ENCODE measurements at regions not wholly inside any gene's neighbourhood (a gene's known extent, or its start where the extent isn't known, plus 50 kb on each side); places are given as distances from the start of the nearest gene placed in this dataset.

DNA sequence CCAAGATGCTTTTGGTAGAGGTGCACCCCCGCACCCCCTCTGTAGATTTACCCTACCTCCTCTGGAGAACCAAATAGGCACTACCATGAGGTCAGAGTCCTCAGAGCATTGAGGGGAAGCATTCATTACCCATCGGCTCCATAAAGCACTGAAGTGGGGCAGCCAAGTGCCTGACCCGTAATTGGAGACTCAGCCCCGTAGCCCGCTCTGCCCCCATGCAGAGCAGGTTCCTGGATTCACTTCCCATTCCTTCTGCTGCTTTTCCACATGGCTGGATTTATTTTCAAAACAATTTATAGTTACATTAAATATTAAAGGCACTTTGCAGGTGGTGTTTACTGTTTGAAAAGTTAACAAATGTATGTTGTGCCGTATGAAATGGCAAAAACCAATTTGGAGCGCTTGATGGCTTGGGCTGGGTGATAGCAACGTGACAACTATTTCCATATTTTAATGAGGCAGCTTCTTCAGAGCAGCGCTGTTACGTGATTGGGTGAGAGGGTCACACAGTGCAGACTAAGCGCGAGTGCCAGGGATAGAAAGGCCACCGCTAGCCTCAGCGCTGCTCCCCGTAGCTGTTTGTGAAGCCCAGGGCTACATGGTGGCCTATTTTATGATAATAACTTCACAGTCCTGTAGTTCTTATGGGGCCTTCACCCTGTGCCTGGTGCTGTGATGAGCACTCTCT is 373.8 kb upstream of the PROK2 start:
- no peak for DNase-seq (ENCODE audit: low read depth in 2 of 2)

GRCh38 chr3:72157748-72158638 is 373.0 kb upstream of the PROK2 start:
- DNase-seq (ENCODE audit: low read depth in 2 of 2): no peak

DNA sequence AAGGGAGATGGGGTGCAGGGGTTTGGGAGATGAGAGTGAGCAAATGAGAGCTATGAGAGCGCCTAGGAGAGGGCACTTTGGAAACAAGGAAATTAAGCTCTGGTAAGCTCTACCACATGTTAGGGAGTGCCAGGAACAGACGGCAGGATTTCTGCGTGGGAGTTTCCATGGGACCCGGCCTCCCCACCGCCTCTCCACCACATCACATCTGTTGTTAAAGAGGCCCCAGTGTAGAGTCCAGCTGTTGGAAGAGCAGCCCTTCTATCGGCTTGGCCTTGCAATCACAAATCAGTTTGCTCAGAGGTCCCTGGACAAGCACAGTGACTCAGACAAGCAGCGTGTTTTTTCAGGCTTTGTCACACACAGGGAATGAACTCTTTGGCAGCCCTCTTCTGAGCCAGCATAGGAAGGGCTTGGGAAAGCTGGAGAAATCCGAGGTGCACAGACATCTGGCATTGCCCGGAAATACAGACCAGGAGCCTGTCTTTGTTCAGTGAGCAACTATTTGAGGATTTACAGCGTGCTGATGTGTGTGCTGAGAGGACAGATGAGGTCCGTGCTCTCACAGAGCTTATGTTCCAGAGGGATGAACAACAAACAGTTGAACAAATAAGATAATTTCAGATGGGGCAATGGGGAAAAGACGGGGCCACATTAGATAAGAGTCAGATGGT is 370.6 kb upstream of the PROK2 start:
- no peak for DNase-seq (ENCODE audit: low read depth in 2 of 2)

DNA sequence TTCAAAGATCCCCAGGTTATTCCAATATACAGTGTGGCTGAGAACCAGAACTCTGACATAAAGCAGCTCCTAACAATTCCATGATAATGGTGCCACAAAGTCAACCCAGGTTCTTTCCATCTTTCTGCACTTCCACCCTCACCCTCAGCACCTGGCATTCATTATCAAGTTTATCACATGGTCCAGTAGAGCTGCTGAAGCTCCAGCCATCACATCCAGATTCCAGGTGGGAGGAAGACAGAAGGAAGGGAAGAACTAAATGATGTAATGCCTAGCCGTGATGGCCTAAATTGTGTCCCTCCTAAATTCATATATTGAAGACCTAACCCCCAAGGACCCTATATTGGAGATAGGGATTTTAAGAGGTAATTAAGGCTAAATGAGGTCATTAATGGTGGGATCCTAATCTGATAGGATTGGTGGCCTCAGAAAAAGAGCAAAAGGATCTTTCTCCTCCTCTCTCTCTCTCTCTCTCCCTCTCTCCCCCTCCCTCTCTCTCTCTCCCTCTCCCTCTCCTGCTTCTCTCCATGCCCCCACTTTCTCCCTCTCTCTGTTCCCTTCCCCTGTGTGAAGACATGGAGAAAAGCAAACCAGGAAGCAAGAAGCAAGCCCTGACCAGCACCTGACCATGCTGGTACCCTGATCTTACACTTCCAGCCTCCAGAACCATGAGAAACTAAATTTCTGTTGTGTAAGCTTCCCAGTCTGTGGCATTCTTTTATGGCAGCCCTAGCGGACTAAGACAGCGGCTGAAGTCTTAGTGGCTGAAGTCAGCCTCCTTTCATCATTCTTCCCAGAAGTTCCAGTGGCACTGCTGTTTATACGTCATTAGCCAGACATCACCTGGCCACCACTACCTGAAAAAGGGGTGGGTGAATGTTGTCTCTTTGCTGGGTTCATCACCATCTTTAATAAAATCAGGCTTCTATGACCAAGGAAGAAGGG is 369.7 kb upstream of the PROK2 start:
- DNase-seq (ENCODE audit: low read depth in 2 of 2): no peak

- no peak for DNase-seq (ENCODE audit: low read depth in 2 of 2)
These were observed 368.7 kb upstream of the PROK2 start for GRCh38 chr3:72153477-72154314.

GRCh38 chr3:72152551-72153476 is 367.9 kb upstream of the PROK2 start:
- DNase-seq (ENCODE audit: low read depth in 2 of 2): no peak

DNA sequence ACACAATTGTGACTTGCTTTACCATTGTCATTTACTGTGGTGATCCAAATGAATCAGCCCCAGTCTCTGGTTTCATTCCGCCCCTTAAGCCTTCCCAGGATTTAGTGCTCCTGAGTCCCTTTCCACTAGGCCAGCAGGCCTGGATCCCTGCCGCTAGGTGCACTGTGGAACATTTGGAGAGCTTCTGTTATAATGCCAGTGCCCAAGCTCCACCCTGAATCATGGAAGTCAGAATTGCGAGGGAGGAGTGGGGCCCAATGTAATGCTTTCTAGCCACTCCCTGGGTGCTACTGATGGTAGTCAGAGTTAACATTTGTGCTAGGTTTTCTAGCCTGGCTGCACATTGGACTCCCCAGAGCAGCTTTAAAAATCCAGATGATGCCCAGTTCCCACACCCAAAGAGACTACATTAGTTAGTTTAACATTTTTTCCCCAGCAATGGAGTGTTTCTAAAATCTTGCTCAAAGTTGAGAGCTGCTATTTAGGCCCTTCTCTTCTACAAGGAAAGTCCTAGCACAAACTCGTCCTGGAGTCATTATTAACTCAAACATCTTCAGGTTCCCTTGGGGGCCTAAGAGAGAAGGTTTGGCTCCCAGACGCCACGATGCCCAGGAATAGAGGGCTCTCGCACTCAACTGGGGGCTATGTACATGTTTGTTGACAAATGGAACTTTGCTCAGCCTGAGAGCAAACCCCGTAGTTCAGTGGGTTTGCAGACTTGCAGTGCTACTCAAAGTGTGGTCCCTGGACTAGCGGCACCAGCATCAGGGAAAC is 366.7 kb upstream of the PROK2 start:
- no peak for DNase-seq (ENCODE audit: low read depth in 2 of 2)

GRCh38 chr3:72150634-72151412 is 365.9 kb upstream of the PROK2 start:
- DNase-seq (ENCODE audit: low read depth in 2 of 2): no peak

GRCh38 chr3:72149645-72150300 is 364.8 kb upstream of the PROK2 start:
- DNase-seq (ENCODE audit: low read depth in 2 of 2): no peak

GRCh38 chr3:72147600-72147999 is 362.7 kb upstream of the PROK2 start:
- DNase-seq (ENCODE audit: low read depth in 2 of 2): no peak

GRCh38 chr3:72145506-72146380 is 360.8 kb upstream of the PROK2 start:
- DNase-seq (ENCODE audit: low read depth in 2 of 2): no peak

GRCh38 chr3:72144773-72145505 is 360.0 kb upstream of the PROK2 start:
- DNase-seq (ENCODE audit: low read depth in 2 of 2): no peak

DNA sequence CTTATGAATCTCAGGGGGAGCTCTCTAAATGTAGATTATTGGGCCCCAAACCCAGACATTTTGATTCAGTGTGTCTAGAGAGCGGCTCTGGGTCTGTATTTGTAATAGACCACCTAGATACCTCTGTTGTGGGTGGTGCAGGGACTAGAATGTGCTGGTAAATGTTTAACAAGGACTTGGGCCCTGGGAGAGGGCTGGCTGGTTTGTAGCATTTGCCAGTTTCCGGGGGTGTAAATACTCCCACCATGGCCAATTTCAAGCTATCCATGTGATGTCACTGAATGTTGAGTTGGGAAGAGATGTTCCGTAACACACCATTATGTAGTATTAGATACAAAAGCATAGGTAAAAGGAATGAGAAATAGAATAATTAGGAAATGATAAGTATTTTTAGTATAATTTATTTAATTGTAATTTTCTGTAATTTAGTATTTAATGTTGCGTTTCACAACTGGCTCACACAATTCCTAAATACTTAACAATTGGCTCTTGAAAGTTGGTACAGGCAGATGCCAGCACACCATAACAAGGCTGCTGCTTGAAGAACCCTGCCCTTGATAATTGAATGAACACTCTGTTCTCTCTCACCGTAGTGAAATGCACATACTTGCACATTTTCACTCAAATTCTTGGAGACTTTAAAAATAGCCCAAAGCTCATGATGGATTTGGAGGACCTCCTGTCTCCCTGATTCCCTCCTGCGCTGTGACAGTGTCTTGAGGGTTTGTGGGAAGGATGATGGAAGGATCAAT is 359.2 kb upstream of the PROK2 start:
- no peak for DNase-seq (ENCODE audit: low read depth in 2 of 2)

- no peak for DNase-seq (ENCODE audit: low read depth in 2 of 2)
These were observed 358.4 kb upstream of the PROK2 start for GRCh38 chr3:72143322-72143721.

DNA sequence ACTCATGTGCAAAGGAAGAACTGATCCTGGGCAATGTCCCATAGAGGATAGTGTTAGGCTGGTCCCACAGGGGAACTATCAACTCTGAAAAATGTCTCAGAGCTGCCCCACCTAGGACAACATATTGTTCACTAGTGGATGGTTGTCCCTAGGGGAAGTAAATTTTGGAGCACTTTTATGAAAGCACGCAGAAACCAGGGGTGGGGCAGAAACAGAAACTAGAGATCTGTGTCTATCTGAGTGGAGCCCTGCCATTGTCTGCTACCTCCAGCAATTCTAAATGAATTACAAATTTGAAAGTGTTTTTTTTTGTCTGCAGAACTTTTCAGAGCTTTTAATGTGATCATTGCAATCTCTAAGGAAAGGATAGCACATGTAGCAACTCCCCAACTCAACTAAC is 357.1 kb upstream of the PROK2 start:
- DNase-seq (ENCODE audit: low read depth in 2 of 2): no peak

Data from stimulated activated CD4-positive, alpha-beta T cell treated with anti-CD3 and anti-CD28 coated beads, Interleukin-12 subunit alpha, Interleukin-12 subunit beta, amount 100 ng/mL, for 24 hours (primary cell).